SJSA1 (cell line): ENCODE measurements at regions not wholly inside any gene's neighbourhood (a gene's known extent, or its start where the extent isn't known, plus 50 kb on each side); places are given as distances from the start of the nearest gene placed in this dataset.
A peak's percentile ranks its signal among the peaks of the same experiment; 100 is the strongest.
"Not testable (repeated sequence)": the region's sequence is repeated elsewhere in the genome, so short reads cannot be mapped to it uniquely, and the experiment has no call there.

ENCODE experiments used
- DNase-seq, 2 experiments: peaks; one replicate each; pipeline ENCODE4 v3.0.0-alpha.2; 2015 to 2020; ENCODE audit warnings: low spot score in 2 of 2, low read depth in 1 of 2
- H3K27ac ChIP-seq: fragments of 250-450 bp; sonication (Bioruptor Pico); 2 replicates; pipeline ENCODE4 v1.5.1; 2020; ENCODE audit warnings: mild to moderate bottlenecking, moderate library complexity
- H3K27me3 ChIP-seq: fragments of 250-450 bp; sonication (Bioruptor Pico); replicated peaks from 2 replicates; pipeline ENCODE4 v1.5.1; 2020; ENCODE audit warnings: mild to moderate bottlenecking, moderate library complexity
- H3K36me3 ChIP-seq: fragments of 250-450 bp; sonication (Bioruptor Pico); 2 replicates; pipeline ENCODE4 v1.5.1; 2020; ENCODE audit warnings: mild to moderate bottlenecking
- H3K4me1 ChIP-seq: fragments of 250-450 bp; sonication (Bioruptor Pico); replicated peaks from 2 replicates; pipeline ENCODE4 v1.6.1; 2021; ENCODE audit warnings: mild to moderate bottlenecking
- H3K4me3 ChIP-seq: fragments of 250-450 bp; sonication (Bioruptor Pico); 2 replicates; pipeline ENCODE4 v1.5.1; 2020; ENCODE audit warnings: mild to moderate bottlenecking
- H3K9me3 ChIP-seq: fragments of 250-450 bp; sonication (Bioruptor Pico); replicated peaks from 2 replicates; pipeline ENCODE4 v1.5.1; 2020; ENCODE audit warnings: mild to moderate bottlenecking

- Histone ChIP-seq H3K9me3 (no peaks in the 10 kb centered on the region), H3K4me1 (no peaks in the 10 kb centered on the region), H3K27ac (no peak overlapping the region), H3K27me3 (no peaks in the 10 kb centered on the region), H3K36me3 (no peaks in the 10 kb centered on the region), H3K4me3 (no peak overlapping the region)
- peak in 1 of 2 experiments; percentile 28 for DNase-seq
These were observed 110.9 kb upstream of the ANK2 start for GRCh38 chr4:112938461-112939058.

GRCh38 chr4:112939901-112940300 is 109.6 kb upstream of the ANK2 start:
- 0 out of 2 replicates have a peak, but pooled peaks cover 3% of the 10 kb centered on the region for H3K27me3 ChIP-seq
- DNase-seq = no peak
- no peak overlapping the region for H3K4me3 ChIP-seq
- no peaks in the 10 kb centered on the region for H3K36me3 ChIP-seq
- no peak overlapping the region for H3K27ac ChIP-seq
- H3K4me1 ChIP-seq = no peaks in the 10 kb centered on the region
- H3K9me3 ChIP-seq = no peaks in the 10 kb centered on the region

GRCh38 chr4:112940336-112940735 is 109.1 kb upstream of the ANK2 start:
- no peak overlapping the region for H3K27ac ChIP-seq
- no peaks in the 10 kb centered on the region for H3K36me3 ChIP-seq
- no peak overlapping the region for H3K4me3 ChIP-seq
- H3K4me1 ChIP-seq = no peaks in the 10 kb centered on the region
- H3K27me3 ChIP-seq = 0 out of 2 replicates have a peak, but pooled peaks cover 3% of the 10 kb centered on the region
- H3K9me3 ChIP-seq = no peaks in the 10 kb centered on the region
- DNase-seq = no peak

GRCh38 chr4:112942077-112942476 is 107.4 kb upstream of the ANK2 start:
- no peaks in the 10 kb centered on the region for H3K9me3 ChIP-seq
- H3K27ac ChIP-seq = no peak overlapping the region
- no peaks in the 10 kb centered on the region for H3K4me1 ChIP-seq
- DNase-seq = no peak
- peaks cover 7% of the 10 kb centered on the region; the same call in 1 of the 2 replicates for H3K27me3 ChIP-seq
- H3K4me3 ChIP-seq = no peak overlapping the region
- H3K36me3 ChIP-seq = no peaks in the 10 kb centered on the region

GRCh38 chr4:112942997-112943396 is 106.5 kb upstream of the ANK2 start:
- H3K27me3 ChIP-seq = peaks cover 7% of the 10 kb centered on the region; the same call in 1 of the 2 replicates

GRCh38 chr4:112944006-112944405 is 105.4 kb upstream of the ANK2 start:
- H3K36me3 ChIP-seq = no peaks in the 10 kb centered on the region
- no peak overlapping the region for H3K27ac ChIP-seq
- H3K27me3 ChIP-seq = peaks cover 7% of the 10 kb centered on the region; the same call in 1 of the 2 replicates
- H3K9me3 ChIP-seq = no peaks in the 10 kb centered on the region
- H3K4me1 ChIP-seq = no peaks in the 10 kb centered on the region
- no peak for DNase-seq
- H3K4me3 ChIP-seq = no peak overlapping the region

More at GRCh38 chr4:112942997-112943396, 106.5 kb upstream of the ANK2 start:
- DNase-seq = no peak
- Histone ChIP-seq H3K4me3 (no peak overlapping the region), H3K4me1 (no peaks in the 10 kb centered on the region), H3K36me3 (no peaks in the 10 kb centered on the region), H3K27ac (no peak overlapping the region), H3K9me3 (no peaks in the 10 kb centered on the region)

GRCh38 chr4:112946127-112946526 is 103.3 kb upstream of the ANK2 start:
- DNase-seq = no peak
- Histone ChIP-seq H3K36me3 (no peaks in the 10 kb centered on the region), H3K27me3 (peaks cover 7% of the 10 kb centered on the region; the same call in 1 of the 2 replicates), H3K9me3 (no peaks in the 10 kb centered on the region), H3K4me1 (no peaks in the 10 kb centered on the region), H3K4me3 (no peak overlapping the region), H3K27ac (no peak overlapping the region)

- Histone ChIP-seq H3K36me3 (no peaks in the 10 kb centered on the region), H3K4me1 (no peaks in the 10 kb centered on the region), H3K9me3 (no peaks in the 10 kb centered on the region), H3K4me3 (no peak overlapping the region), H3K27me3 (peaks cover 7% of the 10 kb centered on the region; the same call in 1 of the 2 replicates), H3K27ac (no peak overlapping the region)
- no peak for DNase-seq
These were observed 101.8 kb upstream of the ANK2 start for GRCh38 chr4:112947616-112948015.

- peaks cover 1% of the 10 kb centered on the region; the same call in 1 of the 2 replicates for H3K27me3 ChIP-seq
- no peaks in the 10 kb centered on the region for H3K9me3 ChIP-seq
- H3K4me3 ChIP-seq = no peak overlapping the region
- H3K4me1 ChIP-seq = no peaks in the 10 kb centered on the region
- H3K27ac ChIP-seq = no peak overlapping the region
- peak in 1 of 2 experiments; percentile 13 for DNase-seq
- H3K36me3 ChIP-seq = no peaks in the 10 kb centered on the region
These were observed 97.8 kb upstream of the ANK2 start for GRCh38 chr4:112951362-112952312.

GRCh38 chr4:112952313-112952700 is 97.1 kb upstream of the ANK2 start:
- H3K27ac ChIP-seq = no peak overlapping the region

GRCh38 chr4:112953262-112953661 is 96.2 kb upstream of the ANK2 start:
- Histone ChIP-seq H3K27ac (no peak overlapping the region), H3K9me3 (no peaks in the 10 kb centered on the region), H3K4me3 (no peak overlapping the region), H3K4me1 (no peaks in the 10 kb centered on the region), H3K27me3 (no peaks in the 10 kb centered on the region), H3K36me3 (no peaks in the 10 kb centered on the region)
- DNase-seq = no peak

More at GRCh38 chr4:112952313-112952700, 97.1 kb upstream of the ANK2 start:
- Histone ChIP-seq H3K9me3 (no peaks in the 10 kb centered on the region), H3K27me3 (no peaks in the 10 kb centered on the region), H3K4me1 (no peaks in the 10 kb centered on the region), H3K4me3 (no peak overlapping the region), H3K36me3 (no peaks in the 10 kb centered on the region)
- DNase-seq = no peak

- no peaks in the 10 kb centered on the region for H3K36me3 ChIP-seq
- H3K27ac ChIP-seq = no peak overlapping the region
- no peaks in the 10 kb centered on the region for H3K9me3 ChIP-seq
- no peak for DNase-seq
- H3K4me1 ChIP-seq = no peaks in the 10 kb centered on the region
- H3K27me3 ChIP-seq = no peaks in the 10 kb centered on the region
- no peak overlapping the region for H3K4me3 ChIP-seq
These were observed 95.2 kb upstream of the ANK2 start for GRCh38 chr4:112954286-112954685.

GRCh38 chr4:112956484-112956896 is 93.0 kb upstream of the ANK2 start:
- no peaks in the 10 kb centered on the region for H3K27me3 ChIP-seq
- no peak for DNase-seq
- no peaks in the 10 kb centered on the region for H3K9me3 ChIP-seq
- H3K4me1 ChIP-seq = no peaks in the 10 kb centered on the region
- no peak overlapping the region for H3K27ac ChIP-seq
- H3K4me3 ChIP-seq = no peak overlapping the region
- H3K36me3 ChIP-seq = no peaks in the 10 kb centered on the region

- not testable (repeated sequence) for H3K4me1 ChIP-seq, H3K27me3 ChIP-seq, H3K27ac ChIP-seq, H3K9me3 ChIP-seq, H3K36me3 ChIP-seq, DNase-seq, H3K4me3 ChIP-seq
These were observed 91.7 kb upstream of the ANK2 start for GRCh38 chr4:112957764-112958163.
